ENCODE measurements at regions not wholly inside any gene's neighbourhood (a gene's known extent, or its start where the extent isn't known, plus 50 kb on each side); places are given as distances from the start of the nearest gene placed in this dataset.

- no peak overlapping the region for H3K27ac ChIP-seq (ENCODE audit: insufficient read depth, low read depth, low read length, poor library complexity, severe bottlenecking)
- peaks cover 22% of the 10 kb centered on the region for H3K4me1 ChIP-seq (ENCODE audit: control insufficient read depth, insufficient read depth, low read length)
- H3K27me3 ChIP-seq (ENCODE audit: control insufficient read depth, insufficient read depth, low read length, poor library complexity, severe bottlenecking) = peaks cover 13% of the 10 kb centered on the region
- 10% methylated on average over 40 of the region's 40 CpGs for WGBS, 2 experiments
- H3K36me3 ChIP-seq (ENCODE audit: control insufficient read depth, insufficient read depth, low read length) = no peaks in the 10 kb centered on the region
- H3K4me3 ChIP-seq (ENCODE audit: insufficient read depth, low read depth, low read length) = no peak overlapping the region
- no peaks in the 10 kb centered on the region for H3K9me3 ChIP-seq (ENCODE audit: control insufficient read depth, low read length)
Measured at GRCh38 chr6:6724539-6725467, 136.3 kb downstream of the LY86 start.

- WGBS, 2 experiments = 70% methylated on average over 15 of the region's 15 CpGs
- H3K4me1 ChIP-seq (ENCODE audit: control insufficient read depth, insufficient read depth, low read length) = peaks cover 22% of the 10 kb centered on the region
- H3K27me3 ChIP-seq (ENCODE audit: control insufficient read depth, insufficient read depth, low read length, poor library complexity, severe bottlenecking) = peaks cover 13% of the 10 kb centered on the region
- no peaks in the 10 kb centered on the region for H3K36me3 ChIP-seq (ENCODE audit: control insufficient read depth, insufficient read depth, low read length)
- no peak overlapping the region for H3K4me3 ChIP-seq (ENCODE audit: insufficient read depth, low read depth, low read length)
- H3K27ac ChIP-seq (ENCODE audit: insufficient read depth, low read depth, low read length, poor library complexity, severe bottlenecking) = no peak overlapping the region
- H3K9me3 ChIP-seq (ENCODE audit: control insufficient read depth, low read length) = no peaks in the 10 kb centered on the region
Measured at GRCh38 chr6:6725468-6726209, 137.1 kb downstream of the LY86 start.

GRCh38 chr6:6728169-6728941, 139.8 kb downstream of the LY86 start:
- Histone ChIP-seq H3K4me1 (ENCODE audit: control insufficient read depth, insufficient read depth, low read length) (peaks cover 22% of the 10 kb centered on the region), H3K27me3 (ENCODE audit: control insufficient read depth, insufficient read depth, low read length, poor library complexity, severe bottlenecking) (peaks cover 13% of the 10 kb centered on the region), H3K36me3 (ENCODE audit: control insufficient read depth, insufficient read depth, low read length) (no peaks in the 10 kb centered on the region), H3K4me3 (ENCODE audit: insufficient read depth, low read depth, low read length) (no peak overlapping the region), H3K9me3 (ENCODE audit: control insufficient read depth, low read length) (no peaks in the 10 kb centered on the region), H3K27ac (ENCODE audit: insufficient read depth, low read depth, low read length, poor library complexity, severe bottlenecking) (no peak overlapping the region)
- WGBS, 2 experiments = 60 to 61% methylated on average over 9 of the region's 9 CpGs

GRCh38 chr6:6729971-6730370, 141.5 kb downstream of the LY86 start:
- Histone ChIP-seq H3K36me3 (ENCODE audit: control insufficient read depth, insufficient read depth, low read length) (no peaks in the 10 kb centered on the region), H3K4me1 (ENCODE audit: control insufficient read depth, insufficient read depth, low read length) (peaks cover 13% of the 10 kb centered on the region), H3K9me3 (ENCODE audit: control insufficient read depth, low read length) (no peaks in the 10 kb centered on the region), H3K4me3 (ENCODE audit: insufficient read depth, low read depth, low read length) (no peak overlapping the region), H3K27ac (ENCODE audit: insufficient read depth, low read depth, low read length, poor library complexity, severe bottlenecking) (no peak overlapping the region), H3K27me3 (ENCODE audit: control insufficient read depth, insufficient read depth, low read length, poor library complexity, severe bottlenecking) (peaks cover 9% of the 10 kb centered on the region)
- WGBS, 2 experiments = 62 to 63% methylated on average over 1 of the region's 1 CpG

- no peak overlapping the region for H3K27ac ChIP-seq (ENCODE audit: insufficient read depth, low read depth, low read length, poor library complexity, severe bottlenecking)
- H3K36me3 ChIP-seq (ENCODE audit: control insufficient read depth, insufficient read depth, low read length) = no peaks in the 10 kb centered on the region
- H3K4me3 ChIP-seq (ENCODE audit: insufficient read depth, low read depth, low read length) = no peak overlapping the region
- peaks cover 5% of the 10 kb centered on the region for H3K4me1 ChIP-seq (ENCODE audit: control insufficient read depth, insufficient read depth, low read length)
- 92 to 95% methylated on average over 2 of the region's 2 CpGs for WGBS, 2 experiments
- H3K9me3 ChIP-seq (ENCODE audit: control insufficient read depth, low read length) = no peaks in the 10 kb centered on the region
- H3K27me3 ChIP-seq (ENCODE audit: control insufficient read depth, insufficient read depth, low read length, poor library complexity, severe bottlenecking) = peaks cover under 1% of the 10 kb centered on the region
Measured at GRCh38 chr6:6730831-6731230, 142.3 kb downstream of the LY86 start.

- no peak overlapping the region for H3K27ac ChIP-seq (ENCODE audit: insufficient read depth, low read depth, low read length, poor library complexity, severe bottlenecking)
- 90 to 91% methylated on average over 15 to 16 of the region's 16 CpGs for WGBS, 2 experiments
- no peaks in the 10 kb centered on the region for H3K4me1 ChIP-seq (ENCODE audit: control insufficient read depth, insufficient read depth, low read length)
- no peaks in the 10 kb centered on the region for H3K27me3 ChIP-seq (ENCODE audit: control insufficient read depth, insufficient read depth, low read length, poor library complexity, severe bottlenecking)
- no peaks in the 10 kb centered on the region for H3K36me3 ChIP-seq (ENCODE audit: control insufficient read depth, insufficient read depth, low read length)
- H3K4me3 ChIP-seq (ENCODE audit: insufficient read depth, low read depth, low read length) = no peak overlapping the region
- H3K9me3 ChIP-seq (ENCODE audit: control insufficient read depth, low read length) = no peaks in the 10 kb centered on the region
Measured at GRCh38 chr6:6734479-6735465, 146.3 kb downstream of the LY86 start.

- no peak overlapping the region for H3K4me3 ChIP-seq (ENCODE audit: insufficient read depth, low read depth, low read length)
- 73 to 74% methylated on average over 34 of the region's 34 CpGs for WGBS, 2 experiments
- H3K36me3 ChIP-seq (ENCODE audit: control insufficient read depth, insufficient read depth, low read length) = no peaks in the 10 kb centered on the region
- H3K27me3 ChIP-seq (ENCODE audit: control insufficient read depth, insufficient read depth, low read length, poor library complexity, severe bottlenecking) = no peaks in the 10 kb centered on the region
- peaks cover 7% of the 10 kb centered on the region for H3K4me1 ChIP-seq (ENCODE audit: control insufficient read depth, insufficient read depth, low read length)
- H3K9me3 ChIP-seq (ENCODE audit: control insufficient read depth, low read length) = no peaks in the 10 kb centered on the region
- no peak overlapping the region for H3K27ac ChIP-seq (ENCODE audit: insufficient read depth, low read depth, low read length, poor library complexity, severe bottlenecking)
Measured at GRCh38 chr6:6736791-6737654, 148.5 kb downstream of the LY86 start.

- no peaks in the 10 kb centered on the region for H3K36me3 ChIP-seq (ENCODE audit: control insufficient read depth, insufficient read depth, low read length)
- no peak overlapping the region for H3K27ac ChIP-seq (ENCODE audit: insufficient read depth, low read depth, low read length, poor library complexity, severe bottlenecking)
- WGBS, 2 experiments = 72 to 75% methylated on average over 6 of the region's 6 CpGs
- H3K4me1 ChIP-seq (ENCODE audit: control insufficient read depth, insufficient read depth, low read length) = peaks cover 7% of the 10 kb centered on the region
- no peak overlapping the region for H3K4me3 ChIP-seq (ENCODE audit: insufficient read depth, low read depth, low read length)
- no peaks in the 10 kb centered on the region for H3K27me3 ChIP-seq (ENCODE audit: control insufficient read depth, insufficient read depth, low read length, poor library complexity, severe bottlenecking)
- no peaks in the 10 kb centered on the region for H3K9me3 ChIP-seq (ENCODE audit: control insufficient read depth, low read length)
Measured at GRCh38 chr6:6737671-6738070, 149.2 kb downstream of the LY86 start.

Measured in ectodermal cell (in vitro differentiated cells).